ENCODE measurements at regions not wholly inside any gene's neighbourhood (a gene's known extent, or its start where the extent isn't known, plus 50 kb on each side); places are given as distances from the start of the nearest gene placed in this dataset.

GRCh38 chr4:36665985-36666527 lies 384.6 kb downstream of the DTHD1 start (continued):
- no peak for TF ChIP-seq ZNF318 (IDR thresholded peaks at IDR 0.05; ENCODE audit: borderline replicate concordance in 1 of 2, low read depth in 1 of 2)
- no peak for TF ChIP-seq SNAPC5 (CRISPR knock-in tag; IDR thresholded peaks at IDR 0.05)
- no peak for TF ChIP-seq XRCC5 (IDR thresholded peaks at IDR 0.05; ENCODE audit: low read depth, low read length)
- TF ChIP-seq NR2C2 (CRISPR knock-in tag; IDR thresholded peaks at IDR 0.05), result no peak
- no peak for TF ChIP-seq NR2C2 (tag; IDR thresholded peaks at IDR 0.05)
